Retinal pigment epithelial cell (primary cell): ENCODE measurements at regions not wholly inside any gene's neighbourhood (a gene's known extent, or its start where the extent isn't known, plus 50 kb on each side); places are given as distances from the start of the nearest gene placed in this dataset.

Experiments used
- DNase-seq: peaks from one replicate; pipeline ENCODE4 v3.0.0-alpha.2; 2010; ENCODE audit warnings: low read depth
- H3K4me3 ChIP-seq: 2 replicates; pipeline ENCODE4 v1.5.1; 2011; ENCODE audit warnings: mild to moderate bottlenecking, low read length, control low read depth, moderate library complexity
- TF ChIP-seq, protein P1 (sequence below): conservative IDR thresholded peaks from 2 replicates; pipeline ENCODE4 v1.5.1; 2011; ENCODE audit warnings: low read depth, low read length, control low read depth, inconsistent platforms

- H3K4me3 ChIP-seq: no peak overlapping the region
- DNase-seq: no peak
- TF ChIP-seq, protein P1, sequence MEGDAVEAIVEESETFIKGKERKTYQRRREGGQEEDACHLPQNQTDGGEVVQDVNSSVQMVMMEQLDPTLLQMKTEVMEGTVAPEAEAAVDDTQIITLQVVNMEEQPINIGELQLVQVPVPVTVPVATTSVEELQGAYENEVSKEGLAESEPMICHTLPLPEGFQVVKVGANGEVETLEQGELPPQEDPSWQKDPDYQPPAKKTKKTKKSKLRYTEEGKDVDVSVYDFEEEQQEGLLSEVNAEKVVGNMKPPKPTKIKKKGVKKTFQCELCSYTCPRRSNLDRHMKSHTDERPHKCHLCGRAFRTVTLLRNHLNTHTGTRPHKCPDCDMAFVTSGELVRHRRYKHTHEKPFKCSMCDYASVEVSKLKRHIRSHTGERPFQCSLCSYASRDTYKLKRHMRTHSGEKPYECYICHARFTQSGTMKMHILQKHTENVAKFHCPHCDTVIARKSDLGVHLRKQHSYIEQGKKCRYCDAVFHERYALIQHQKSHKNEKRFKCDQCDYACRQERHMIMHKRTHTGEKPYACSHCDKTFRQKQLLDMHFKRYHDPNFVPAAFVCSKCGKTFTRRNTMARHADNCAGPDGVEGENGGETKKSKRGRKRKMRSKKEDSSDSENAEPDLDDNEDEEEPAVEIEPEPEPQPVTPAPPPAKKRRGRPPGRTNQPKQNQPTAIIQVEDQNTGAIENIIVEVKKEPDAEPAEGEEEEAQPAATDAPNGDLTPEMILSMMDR: no peak
These were observed 621.8 kb downstream of the CDH26 start for GRCh38 chr20:60579941-60580515.

GRCh38 chr20:60581606-60582115, 623.4 kb downstream of the CDH26 start:
- no peak for DNase-seq
- H3K4me3 ChIP-seq: no peak overlapping the region
- TF ChIP-seq, protein P1: no peak

DNA sequence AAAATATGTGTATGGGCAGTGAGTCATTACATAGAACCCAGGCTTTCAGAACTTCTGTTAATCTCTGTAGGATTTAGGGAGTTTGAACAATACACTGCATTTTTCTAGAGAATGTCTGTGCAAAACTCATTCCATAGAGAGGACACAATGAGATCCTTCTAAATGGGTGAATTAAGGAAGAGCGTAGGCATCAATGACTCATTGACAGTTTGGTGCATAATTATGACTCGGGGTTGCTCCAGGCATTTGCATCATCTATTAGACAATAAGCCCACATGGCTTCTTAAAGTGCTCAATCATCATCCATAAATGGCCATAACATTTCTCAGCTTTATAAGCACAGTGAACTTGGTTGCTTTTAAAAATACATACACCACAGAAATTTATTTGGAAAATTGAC, 625.5 kb downstream of the CDH26 start:
- TF ChIP-seq, protein P1: no peak
- no peak for DNase-seq
- no peak overlapping the region for H3K4me3 ChIP-seq

DNA sequence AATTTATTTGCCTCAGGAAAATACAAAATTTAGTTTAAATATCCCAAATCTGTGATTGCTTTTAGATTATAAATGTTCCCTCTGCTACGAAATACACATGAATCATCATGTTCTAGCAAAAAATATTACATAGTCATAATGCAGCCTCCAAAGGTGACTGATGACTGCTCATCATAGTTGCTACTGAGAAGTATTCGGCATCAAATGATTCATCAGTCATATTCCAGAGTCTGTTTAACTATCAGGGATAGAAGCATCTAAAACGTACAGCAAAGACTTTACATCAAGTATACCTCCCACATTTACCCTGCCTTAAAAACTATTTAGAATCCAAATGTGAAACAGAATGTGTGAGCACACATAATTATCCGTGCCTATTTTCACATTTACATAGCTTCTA, 626.0 kb downstream of the CDH26 start:
- TF ChIP-seq, protein P1: no peak
- DNase-seq: no peak
- no peak overlapping the region for H3K4me3 ChIP-seq

DNA sequence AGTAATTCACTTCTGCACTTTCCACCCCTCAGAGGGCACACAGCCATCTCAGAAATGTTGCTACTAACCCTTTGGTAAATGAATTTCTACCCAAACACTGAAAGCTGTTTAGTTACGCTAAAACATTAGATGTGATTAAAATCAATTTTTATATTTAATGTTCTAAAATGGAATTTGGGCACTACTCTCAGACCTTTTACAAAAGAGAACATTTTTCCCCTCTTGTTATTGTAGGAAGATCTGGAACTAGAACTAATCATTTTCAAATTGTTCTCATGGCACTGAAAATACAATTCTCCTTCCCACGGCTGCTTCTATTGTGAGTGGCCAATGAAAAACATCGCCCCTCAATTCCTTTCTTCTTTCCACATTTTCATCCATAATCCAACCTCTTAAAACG, 627.4 kb downstream of the CDH26 start:
- DNase-seq: no peak
- H3K4me3 ChIP-seq: no peak overlapping the region
- TF ChIP-seq, protein P1: no peak

GRCh38 chr20:60586269-60587050, 628.2 kb downstream of the CDH26 start:
- TF ChIP-seq, protein P1: no peak
- DNase-seq: no peak
- no peak overlapping the region for H3K4me3 ChIP-seq

DNA sequence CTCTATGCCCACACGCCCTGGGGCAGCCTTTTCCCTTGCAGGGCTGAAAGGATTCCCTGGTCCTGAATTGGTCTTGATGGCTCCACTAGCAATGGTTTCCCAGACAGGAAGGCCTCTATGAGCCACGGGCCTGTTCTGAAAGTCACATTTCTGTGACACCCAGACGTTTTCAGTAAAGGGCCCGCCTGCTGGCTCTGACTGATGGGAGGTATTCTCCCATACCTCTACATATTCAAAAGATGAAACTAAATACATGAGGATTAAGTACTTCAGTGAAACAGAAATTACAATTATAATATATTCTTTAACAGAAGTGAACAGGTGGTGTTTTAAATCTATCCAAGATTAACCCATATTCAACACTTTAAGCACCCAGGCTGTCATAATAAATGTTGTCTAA, 629.8 kb downstream of the CDH26 start:
- H3K4me3 ChIP-seq: no peak overlapping the region
- no peak for DNase-seq
- TF ChIP-seq, protein P1: no peak
